Loucy (cell line): ENCODE measurements at regions not wholly inside any gene's neighbourhood (a gene's known extent, or its start where the extent isn't known, plus 50 kb on each side); places are given as distances from the start of the nearest gene placed in this dataset.

ENCODE experiments used
- EZH2phosphoT487 ChIP-seq: fragments of 200-600 bp; IDR thresholded peaks from 2 replicates; pipeline ENCODE4 v1.6.1; 2018; ENCODE audit warnings: antibody characterized with exemption, mild to moderate bottlenecking, moderate library complexity, borderline replicate concordance
- TF ChIP-seq, protein P1 (sequence below): fragments of 200-600 bp; sonication (generic); conservative IDR thresholded peaks from 2 replicates; pipeline ENCODE4 v1.5.1; 2014; ENCODE audit warnings: mild to moderate bottlenecking, antibody characterized with exemption, low read length

DNA sequence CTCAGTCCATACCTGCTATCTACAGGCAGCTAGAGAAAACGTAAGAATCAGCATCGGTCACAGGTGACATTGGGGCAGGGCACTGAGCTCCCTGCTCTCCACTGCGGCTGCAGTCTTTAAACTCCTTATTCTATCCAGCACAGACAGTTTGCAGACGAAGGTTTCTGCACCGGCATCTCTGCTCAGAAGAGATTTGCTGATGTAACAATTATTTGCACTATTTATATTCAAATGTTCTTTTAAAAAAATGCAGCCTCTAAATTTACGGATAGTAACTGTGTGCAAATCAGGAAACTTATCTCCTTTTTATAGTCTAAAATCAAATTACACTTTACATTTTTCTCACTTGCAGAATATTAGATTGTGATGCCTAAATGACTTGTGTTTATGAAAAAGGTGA lies 671.0 kb downstream of the VRK1 start:
- TF ChIP-seq, protein P1, sequence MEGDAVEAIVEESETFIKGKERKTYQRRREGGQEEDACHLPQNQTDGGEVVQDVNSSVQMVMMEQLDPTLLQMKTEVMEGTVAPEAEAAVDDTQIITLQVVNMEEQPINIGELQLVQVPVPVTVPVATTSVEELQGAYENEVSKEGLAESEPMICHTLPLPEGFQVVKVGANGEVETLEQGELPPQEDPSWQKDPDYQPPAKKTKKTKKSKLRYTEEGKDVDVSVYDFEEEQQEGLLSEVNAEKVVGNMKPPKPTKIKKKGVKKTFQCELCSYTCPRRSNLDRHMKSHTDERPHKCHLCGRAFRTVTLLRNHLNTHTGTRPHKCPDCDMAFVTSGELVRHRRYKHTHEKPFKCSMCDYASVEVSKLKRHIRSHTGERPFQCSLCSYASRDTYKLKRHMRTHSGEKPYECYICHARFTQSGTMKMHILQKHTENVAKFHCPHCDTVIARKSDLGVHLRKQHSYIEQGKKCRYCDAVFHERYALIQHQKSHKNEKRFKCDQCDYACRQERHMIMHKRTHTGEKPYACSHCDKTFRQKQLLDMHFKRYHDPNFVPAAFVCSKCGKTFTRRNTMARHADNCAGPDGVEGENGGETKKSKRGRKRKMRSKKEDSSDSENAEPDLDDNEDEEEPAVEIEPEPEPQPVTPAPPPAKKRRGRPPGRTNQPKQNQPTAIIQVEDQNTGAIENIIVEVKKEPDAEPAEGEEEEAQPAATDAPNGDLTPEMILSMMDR: no peak
- TF ChIP-seq EZH2phosphoT487: no peak
